H9 (cell line): ENCODE measurements at regions not wholly inside any gene's neighbourhood (a gene's known extent, or its start where the extent isn't known, plus 50 kb on each side); places are given as distances from the start of the nearest gene placed in this dataset.
A peak's percentile ranks its signal among the peaks of the same experiment; 100 is the strongest.

Source experiments
- DNase-seq: peaks from one replicate; pipeline ENCODE4 v3.0.0-alpha.2; 2017
- H2AFZ ChIP-seq: one replicate; pipeline ENCODE4 v1.6.1; 2013; ENCODE audit warnings: mild to moderate bottlenecking, low read length, control low read depth, moderate library complexity
- H2AK5ac ChIP-seq: 2 replicates; pipeline ENCODE4 v1.6.1; 2013; ENCODE audit warnings: low read length, control low read depth, mixed read lengths; ENCODE audit not compliant: insufficient read length
- H2BK120ac ChIP-seq: one replicate; pipeline ENCODE4 v1.6.1; 2013; ENCODE audit warnings: low read depth, mild to moderate bottlenecking, low read length, control low read depth, inconsistent platforms; ENCODE audit not compliant: poor library complexity, severe bottlenecking
- H2BK12ac ChIP-seq: 2 replicates; pipeline ENCODE4 v1.6.1; 2013; ENCODE audit warnings: low read length, control low read depth, mixed read lengths, low read depth; ENCODE audit not compliant: insufficient read length
- H2BK15ac ChIP-seq: 2 replicates; pipeline ENCODE4 v1.6.1; 2013; ENCODE audit warnings: low read depth, low read length, control low read depth
- H2BK20ac ChIP-seq: one replicate; pipeline ENCODE4 v1.6.1; 2013; ENCODE audit warnings: low read depth, mild to moderate bottlenecking, low read length, control low read depth, inconsistent platforms; ENCODE audit not compliant: poor library complexity, severe bottlenecking
- H2BK5ac ChIP-seq: 2 replicates; pipeline ENCODE4 v1.6.1; 2013; ENCODE audit warnings: low read length, control low read depth, mixed read lengths; ENCODE audit not compliant: insufficient read length
- H3K14ac ChIP-seq: 2 replicates; pipeline ENCODE4 v1.6.1; 2013; ENCODE audit warnings: low read length, control low read depth; ENCODE audit not compliant: insufficient read depth
- H3K18ac ChIP-seq: 2 replicates; pipeline ENCODE4 v1.6.1; 2013; ENCODE audit warnings: low read depth, mild to moderate bottlenecking, mixed read lengths, low read length, control low read depth; ENCODE audit not compliant: insufficient read length
- H3K23ac ChIP-seq: 2 replicates; pipeline ENCODE4 v1.6.1; 2013; ENCODE audit warnings: low read length, control low read depth, mixed read lengths, low read depth; ENCODE audit not compliant: insufficient read length
- H3K23me2 ChIP-seq: 2 replicates; pipeline ENCODE4 v1.6.1; 2013; ENCODE audit warnings: low read depth, mild to moderate bottlenecking, mixed read lengths, low read length, control low read depth; ENCODE audit not compliant: insufficient read length, poor library complexity, severe bottlenecking
- H3K27ac ChIP-seq: 2 replicates; pipeline ENCODE4 v1.5.1; 2013; ENCODE audit warnings: low read length, control low read depth, mixed read lengths, low read depth; ENCODE audit not compliant: insufficient read length
- H3K27me3 ChIP-seq: 2 replicates; pipeline ENCODE4 v1.6.1; 2013; ENCODE audit warnings: low read length, control low read depth, inconsistent platforms; ENCODE audit not compliant: insufficient read depth
- H3K4ac ChIP-seq: 2 replicates; pipeline ENCODE4 v1.6.1; 2013; ENCODE audit warnings: low read depth, mild to moderate bottlenecking, control low read depth, inconsistent platforms, low read length, moderate library complexity
- H3K4me1 ChIP-seq: 2 replicates; pipeline ENCODE4 v1.6.1; 2013; ENCODE audit warnings: low read length, control low read depth, inconsistent platforms; ENCODE audit not compliant: insufficient read depth
- H3K4me2 ChIP-seq: 2 replicates; pipeline ENCODE4 v1.6.1; 2013; ENCODE audit warnings: low read length, control low read depth, mixed read lengths; ENCODE audit not compliant: insufficient read length, insufficient read depth
- H3K56ac ChIP-seq: 2 replicates; pipeline ENCODE4 v1.6.1; 2013; ENCODE audit warnings: low read depth, mild to moderate bottlenecking, mixed read lengths, low read length, control low read depth; ENCODE audit not compliant: insufficient read length
- H3K79me1 ChIP-seq: 2 replicates; pipeline ENCODE4 v1.6.1; 2013; ENCODE audit warnings: low read depth, mild to moderate bottlenecking, moderate library complexity, low read length, control low read depth, inconsistent platforms; ENCODE audit not compliant: insufficient read depth, poor library complexity, severe bottlenecking
- H3K79me2 ChIP-seq: 2 replicates; pipeline ENCODE4 v1.6.1; 2013; ENCODE audit warnings: low read length, control low read depth, inconsistent platforms; ENCODE audit not compliant: insufficient read depth
- H3K9ac ChIP-seq: 2 replicates; pipeline ENCODE4 v1.6.1; 2013; ENCODE audit warnings: low read length, control low read depth, mixed read lengths; ENCODE audit not compliant: insufficient read length; ENCODE audit errors: extremely low read depth
- H3K9me3 ChIP-seq: one replicate; pipeline ENCODE4 v1.6.1; 2013; ENCODE audit warnings: low read depth, low read length, inconsistent platforms; ENCODE audit not compliant: control insufficient read depth
- H3T11ph ChIP-seq: one replicate; pipeline ENCODE4 v1.6.1; 2013; ENCODE audit warnings: mild to moderate bottlenecking, low read length, control low read depth, inconsistent platforms
- H4K20me1 ChIP-seq: one replicate; pipeline ENCODE4 v1.6.1; 2013; ENCODE audit not compliant: control insufficient read depth, insufficient read length, insufficient read depth
- H4K5ac ChIP-seq: 2 replicates; pipeline ENCODE4 v1.6.1; 2013; ENCODE audit warnings: low read depth, mild to moderate bottlenecking, mixed read lengths, low read length, control low read depth; ENCODE audit not compliant: insufficient read length
- H4K8ac ChIP-seq: replicated peaks from 2 replicates; pipeline ENCODE4 v1.6.1; 2013; ENCODE audit warnings: low read length, control low read depth, mixed read lengths, low read depth; ENCODE audit not compliant: insufficient read length
- H4K91ac ChIP-seq: 2 replicates; pipeline ENCODE4 v1.6.1; 2013; ENCODE audit warnings: low read depth, mild to moderate bottlenecking, moderate library complexity, mixed read lengths, low read length, control low read depth; ENCODE audit not compliant: insufficient read length
- H3K27ac Mint-ChIP-seq, 3 experiments: 2 replicates in 2 of 3; 3 replicates in 1 of 3; pipeline ENCODE4 v1.8.0; 2020 to 2021; ENCODE audit warnings: mixed read lengths in 3 of 3, mild to moderate bottlenecking in 1 of 3, moderate library complexity in 1 of 3
- H3K27me3 Mint-ChIP-seq: 2 replicates; pipeline ENCODE4 v1.8.0; 2021; ENCODE audit warnings: low read depth, mild to moderate bottlenecking, moderate library complexity, mixed read lengths
- H3K36me3 Mint-ChIP-seq, 3 experiments: 2 replicates in 2 of 3; 3 replicates in 1 of 3; pipeline ENCODE4 v1.8.0; 2020 to 2021; ENCODE audit warnings: low read depth in 3 of 3, mixed read lengths in 3 of 3; ENCODE audit not compliant: insufficient read depth in 1 of 3
- H3K4me1 Mint-ChIP-seq, 2 experiments: 2 replicates each; pipeline ENCODE4 v1.8.0; 2020; ENCODE audit warnings: mixed read lengths in 2 of 2
- H3K4me3 Mint-ChIP-seq, 2 experiments: 2 replicates in 1 of 2; 3 replicates in 1 of 2; pipeline ENCODE4 v1.8.0; 2020 to 2021; ENCODE audit warnings: mild to moderate bottlenecking in 2 of 2, mixed read lengths in 2 of 2, moderate library complexity in 1 of 2
- H3K9me3 Mint-ChIP-seq, 2 experiments: 2 replicates in 1 of 2; 3 replicates in 1 of 2; pipeline ENCODE4 v1.8.0; 2020; ENCODE audit warnings: mild to moderate bottlenecking in 2 of 2, mixed read lengths in 2 of 2, moderate library complexity in 1 of 2
- WGBS: extraction: QIAGEN DNeasy Blood & Tissue Kit; methylation state at CpG from one replicate; pipeline ENCODE4 v1.1.7; 2013; ENCODE audit warnings: missing lambda C conversion rate, low lambda C conversion rate, mixed read lengths; ENCODE audit not compliant: insufficient read length; ENCODE audit errors: extremely low coverage; 5-methylcytosine and 5-hydroxymethylcytosine counted together
- TF ChIP-seq, protein P1 (sequence below): fragments of 200-600 bp; sonication (generic); conservative IDR thresholded peaks from 3 replicates; pipeline ENCODE4 v1.8.0; 2021; ENCODE audit warnings: antibody characterized with exemption, mild to moderate bottlenecking

DNA sequence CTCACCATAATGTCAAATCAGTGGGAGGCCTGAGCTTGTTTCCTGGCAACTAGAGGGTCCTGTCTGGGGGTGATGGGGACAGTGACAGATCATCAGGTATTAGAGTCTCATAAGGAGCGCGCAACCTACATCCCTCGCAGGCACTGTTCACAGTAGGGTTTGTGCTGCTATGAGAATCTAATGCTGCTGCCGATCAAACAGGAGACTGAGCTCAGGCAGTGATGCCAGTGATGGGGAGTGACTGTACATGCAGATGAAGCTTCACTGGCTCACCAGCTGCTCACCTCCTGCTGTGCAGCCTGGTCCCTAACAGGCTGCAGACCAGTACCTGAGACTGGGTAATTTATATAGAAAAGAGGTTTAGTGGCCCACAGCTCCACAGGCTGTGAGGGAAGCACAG is 147.3 kb downstream of the TTLL2 start:
- Histone ChIP-seq H4K91ac (no peak overlapping the region), H3K27ac (no peak overlapping the region), H3K79me2 (peaks cover 2% of the 10 kb centered on the region; the same call in 1 of the 2 replicates), H3K4ac (no peak overlapping the region), H3K56ac (no peak overlapping the region), H2BK5ac (no peak overlapping the region), H2BK12ac (no peak overlapping the region), H3K9ac (no peak overlapping the region), H3K23ac (no peak overlapping the region), H3K79me1 (no peaks in the 10 kb centered on the region), H2AFZ (no peak overlapping the region), H4K8ac (no peak overlapping the region), H3K14ac (no peak overlapping the region), H3K18ac (no peak overlapping the region), H3K9me3 (no peaks in the 10 kb centered on the region), H2BK120ac (no peak overlapping the region), H4K20me1 (no peaks in the 10 kb centered on the region), H3K23me2 (no peaks in the 10 kb centered on the region), H3K4me2 (no peak overlapping the region), H2BK15ac (no peak overlapping the region), H2BK20ac (no peak overlapping the region), H2AK5ac (no peak overlapping the region), H3K4me1 (peaks cover 11% of the 10 kb centered on the region; the same call in 1 of the 2 replicates), H3K27me3 (no peaks in the 10 kb centered on the region), H4K5ac (no peak overlapping the region), H3T11ph (no peak overlapping the region)
- no CpG with 5 or more reads among the region's 4 CpGs for WGBS
- TF ChIP-seq, protein P1, sequence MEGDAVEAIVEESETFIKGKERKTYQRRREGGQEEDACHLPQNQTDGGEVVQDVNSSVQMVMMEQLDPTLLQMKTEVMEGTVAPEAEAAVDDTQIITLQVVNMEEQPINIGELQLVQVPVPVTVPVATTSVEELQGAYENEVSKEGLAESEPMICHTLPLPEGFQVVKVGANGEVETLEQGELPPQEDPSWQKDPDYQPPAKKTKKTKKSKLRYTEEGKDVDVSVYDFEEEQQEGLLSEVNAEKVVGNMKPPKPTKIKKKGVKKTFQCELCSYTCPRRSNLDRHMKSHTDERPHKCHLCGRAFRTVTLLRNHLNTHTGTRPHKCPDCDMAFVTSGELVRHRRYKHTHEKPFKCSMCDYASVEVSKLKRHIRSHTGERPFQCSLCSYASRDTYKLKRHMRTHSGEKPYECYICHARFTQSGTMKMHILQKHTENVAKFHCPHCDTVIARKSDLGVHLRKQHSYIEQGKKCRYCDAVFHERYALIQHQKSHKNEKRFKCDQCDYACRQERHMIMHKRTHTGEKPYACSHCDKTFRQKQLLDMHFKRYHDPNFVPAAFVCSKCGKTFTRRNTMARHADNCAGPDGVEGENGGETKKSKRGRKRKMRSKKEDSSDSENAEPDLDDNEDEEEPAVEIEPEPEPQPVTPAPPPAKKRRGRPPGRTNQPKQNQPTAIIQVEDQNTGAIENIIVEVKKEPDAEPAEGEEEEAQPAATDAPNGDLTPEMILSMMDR = no peak
- no peaks in the 10 kb centered on the region; a peak in 1 of 7 replicates for H3K36me3 Mint-ChIP-seq
- peaks cover 44 to 51% of the 10 kb centered on the region in 2 experiments for H3K4me1 Mint-ChIP-seq
- DNase-seq = no peak
- H3K4me3 Mint-ChIP-seq = no peak overlapping the region
- peaks cover 18% of the 10 kb centered on the region for H3K27me3 Mint-ChIP-seq
- no peaks in the 10 kb centered on the region; a peak in 1 of 5 replicates for H3K9me3 Mint-ChIP-seq
- H3K27ac Mint-ChIP-seq = peak overlapping the region in 1 of 3 experiments; percentile 70; a peak in 1 of 7 replicates
